ENCODE measurements at regions not wholly inside any gene's neighbourhood (a gene's known extent, or its start where the extent isn't known, plus 50 kb on each side); places are given as distances from the start of the nearest gene placed in this dataset.

- no peak for TF ChIP-seq CTCF (IDR thresholded peaks at IDR 0.05)
- TF ChIP-seq POLR2A (IDR thresholded peaks at IDR 0.05), result no peak
These were observed 132.9 kb upstream of the SH3BP4 start for GRCh38 chr2:234818937-234819336.

Measured in lower leg skin (tissue), 3 donors.